Thoracic aorta (tissue), 2 donors: ENCODE measurements at regions not wholly inside any gene's neighbourhood (a gene's known extent, or its start where the extent isn't known, plus 50 kb on each side); places are given as distances from the start of the nearest gene placed in this dataset.

Experiments
- ATAC-seq: fragments of 150-250 bp; one replicate; pipeline ENCODE4 v1.8.0; 2017; ENCODE audit warnings: low read depth; ENCODE audit not compliant: insufficient number of reproducible peaks, low FRiP score
- DNase-seq: peaks from one replicate; pipeline ENCODE4 v3.0.0-alpha.2; 2020; ENCODE audit warnings: low spot score
- H3K27ac ChIP-seq, 2 donors: fragments of 200-600 bp; sonication (generic); 1 replicate in 1 of 2; 2 replicates in 1 of 2; pipeline ENCODE4 v1.5.1; 2016; ENCODE audit warnings: mild to moderate bottlenecking in 2 of 2, moderate library complexity in 2 of 2
- H3K27me3 ChIP-seq: fragments of 200-600 bp; sonication (generic); replicated peaks from 2 replicates; pipeline ENCODE4 v1.6.0; 2016; ENCODE audit warnings: mild to moderate bottlenecking; ENCODE audit not compliant: insufficient read depth
- H3K36me3 ChIP-seq: fragments of 200-600 bp; sonication (generic); one replicate; pipeline ENCODE4 v1.5.1; 2016
- H3K4me1 ChIP-seq, 2 donors: fragments of 200-600 bp; sonication (generic); 1 replicate in 1 of 2; 2 replicates in 1 of 2; pipeline versions ENCODE4 v1.5.1 to v1.6.0; 2016; ENCODE audit warnings: low read depth in 2 of 2, mild to moderate bottlenecking in 1 of 2; ENCODE audit not compliant: control insufficient read depth in 1 of 2
- H3K4me3 ChIP-seq: fragments of 200-600 bp; sonication (generic); 2 replicates; pipeline ENCODE4 v1.5.1; 2016; ENCODE audit warnings: mild to moderate bottlenecking
- H3K9me3 ChIP-seq: fragments of 200-600 bp; sonication (generic); 2 replicates; pipeline ENCODE4 v1.5.1; 2016
- TF ChIP-seq, protein P1 (sequence below): fragments of 200-600 bp; sonication (generic); IDR thresholded peaks from one replicate; pipeline ENCODE4 v1.5.1; 2019; ENCODE audit warnings: antibody characterized with exemption

DNA sequence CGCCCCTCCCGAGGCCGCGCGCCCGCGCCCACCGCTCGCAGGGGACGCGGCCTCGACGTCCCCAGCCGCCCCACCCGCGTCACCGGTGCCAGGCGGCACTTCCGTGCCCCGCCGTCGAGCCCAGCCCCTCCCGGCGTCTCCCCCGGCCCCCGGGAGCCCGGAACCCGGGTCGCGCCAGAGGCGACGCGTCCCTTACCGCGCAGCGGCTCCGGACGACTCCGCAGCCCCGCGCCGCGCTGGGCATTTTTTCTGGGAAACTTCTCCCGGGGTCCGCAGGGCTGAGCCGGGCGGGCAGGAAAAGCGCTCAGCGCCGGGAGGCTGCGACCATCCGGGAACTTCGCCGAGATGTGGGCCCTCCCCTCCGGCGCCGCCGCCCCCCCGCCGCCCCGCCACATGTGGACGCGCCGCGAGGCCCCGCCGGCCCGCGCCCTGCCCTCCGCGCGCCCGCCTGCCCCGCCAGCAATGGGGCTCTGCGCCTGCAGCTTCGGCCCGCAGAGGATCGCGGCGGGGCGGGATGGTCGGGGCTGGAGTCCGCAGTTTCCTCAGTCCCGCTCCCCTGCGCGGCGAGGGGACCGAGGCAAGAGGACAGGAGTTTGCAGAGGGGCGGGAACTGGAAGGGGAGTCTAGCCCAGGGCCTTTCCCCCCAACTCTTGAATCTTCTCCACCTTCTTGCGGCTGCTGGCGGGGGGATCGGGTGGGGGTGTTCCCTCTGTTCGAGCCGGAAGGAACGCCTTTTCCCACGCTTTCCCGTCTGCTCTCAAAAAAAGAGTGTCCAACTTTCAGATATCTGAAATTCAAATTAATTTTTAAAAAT is 81.5 kb downstream of the CHRNA1 start:
- ATAC-seq (peak; percentile 68), DNase-seq (no peak)
- Histone ChIP-seq H3K27ac (peak overlapping the region; percentile 90 to 96), H3K36me3 (no peaks in the 10 kb centered on the region), H3K4me3 (peak overlapping the region; percentile 98), H3K4me1 (peaks cover 18 to 44% of the 10 kb centered on the region in 2 donors), H3K27me3 (no peaks in the 10 kb centered on the region), H3K9me3 (no peaks in the 10 kb centered on the region)
- TF ChIP-seq, protein P1, sequence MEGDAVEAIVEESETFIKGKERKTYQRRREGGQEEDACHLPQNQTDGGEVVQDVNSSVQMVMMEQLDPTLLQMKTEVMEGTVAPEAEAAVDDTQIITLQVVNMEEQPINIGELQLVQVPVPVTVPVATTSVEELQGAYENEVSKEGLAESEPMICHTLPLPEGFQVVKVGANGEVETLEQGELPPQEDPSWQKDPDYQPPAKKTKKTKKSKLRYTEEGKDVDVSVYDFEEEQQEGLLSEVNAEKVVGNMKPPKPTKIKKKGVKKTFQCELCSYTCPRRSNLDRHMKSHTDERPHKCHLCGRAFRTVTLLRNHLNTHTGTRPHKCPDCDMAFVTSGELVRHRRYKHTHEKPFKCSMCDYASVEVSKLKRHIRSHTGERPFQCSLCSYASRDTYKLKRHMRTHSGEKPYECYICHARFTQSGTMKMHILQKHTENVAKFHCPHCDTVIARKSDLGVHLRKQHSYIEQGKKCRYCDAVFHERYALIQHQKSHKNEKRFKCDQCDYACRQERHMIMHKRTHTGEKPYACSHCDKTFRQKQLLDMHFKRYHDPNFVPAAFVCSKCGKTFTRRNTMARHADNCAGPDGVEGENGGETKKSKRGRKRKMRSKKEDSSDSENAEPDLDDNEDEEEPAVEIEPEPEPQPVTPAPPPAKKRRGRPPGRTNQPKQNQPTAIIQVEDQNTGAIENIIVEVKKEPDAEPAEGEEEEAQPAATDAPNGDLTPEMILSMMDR, result no peak

DNA sequence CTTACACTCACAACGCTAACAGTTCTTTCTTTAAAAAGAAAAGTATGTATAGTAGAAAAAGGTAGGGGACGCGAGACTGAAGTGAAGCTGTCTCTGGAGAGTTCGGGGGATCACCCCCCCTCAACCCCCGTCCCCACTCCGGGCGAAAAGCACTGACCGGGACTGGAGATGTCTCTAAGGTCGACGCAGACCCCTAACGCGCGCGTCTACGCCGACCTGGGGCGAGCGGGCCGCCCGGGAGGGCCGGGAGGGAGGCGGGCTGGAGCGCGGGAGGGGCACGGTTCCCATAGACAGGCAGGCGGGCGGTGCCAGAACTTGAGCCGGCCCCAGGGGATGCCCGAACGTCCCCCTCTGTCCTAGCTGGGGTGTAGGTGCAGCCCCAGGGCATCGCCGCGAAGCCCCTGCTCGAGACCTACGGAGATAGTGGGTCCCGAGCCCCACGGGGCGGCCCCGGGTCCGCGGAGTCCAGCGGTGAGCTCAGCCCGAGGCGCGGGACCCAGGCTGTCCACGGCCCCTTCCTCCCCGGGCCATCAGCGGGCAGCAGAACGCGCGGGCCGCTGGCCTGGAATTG is 82.2 kb downstream of the CHRNA1 start:
- Histone ChIP-seq H3K27ac (peak overlapping the region; percentile 90 to 96), H3K4me3 (peak overlapping the region; percentile 98), H3K4me1 (peaks cover 19 to 49% of the 10 kb centered on the region in 2 donors), H3K36me3 (no peaks in the 10 kb centered on the region), H3K27me3 (no peaks in the 10 kb centered on the region), H3K9me3 (no peaks in the 10 kb centered on the region)
- TF ChIP-seq, protein P1, result no peak
- DNase-seq (no peak), ATAC-seq (peak; percentile 26)

DNA sequence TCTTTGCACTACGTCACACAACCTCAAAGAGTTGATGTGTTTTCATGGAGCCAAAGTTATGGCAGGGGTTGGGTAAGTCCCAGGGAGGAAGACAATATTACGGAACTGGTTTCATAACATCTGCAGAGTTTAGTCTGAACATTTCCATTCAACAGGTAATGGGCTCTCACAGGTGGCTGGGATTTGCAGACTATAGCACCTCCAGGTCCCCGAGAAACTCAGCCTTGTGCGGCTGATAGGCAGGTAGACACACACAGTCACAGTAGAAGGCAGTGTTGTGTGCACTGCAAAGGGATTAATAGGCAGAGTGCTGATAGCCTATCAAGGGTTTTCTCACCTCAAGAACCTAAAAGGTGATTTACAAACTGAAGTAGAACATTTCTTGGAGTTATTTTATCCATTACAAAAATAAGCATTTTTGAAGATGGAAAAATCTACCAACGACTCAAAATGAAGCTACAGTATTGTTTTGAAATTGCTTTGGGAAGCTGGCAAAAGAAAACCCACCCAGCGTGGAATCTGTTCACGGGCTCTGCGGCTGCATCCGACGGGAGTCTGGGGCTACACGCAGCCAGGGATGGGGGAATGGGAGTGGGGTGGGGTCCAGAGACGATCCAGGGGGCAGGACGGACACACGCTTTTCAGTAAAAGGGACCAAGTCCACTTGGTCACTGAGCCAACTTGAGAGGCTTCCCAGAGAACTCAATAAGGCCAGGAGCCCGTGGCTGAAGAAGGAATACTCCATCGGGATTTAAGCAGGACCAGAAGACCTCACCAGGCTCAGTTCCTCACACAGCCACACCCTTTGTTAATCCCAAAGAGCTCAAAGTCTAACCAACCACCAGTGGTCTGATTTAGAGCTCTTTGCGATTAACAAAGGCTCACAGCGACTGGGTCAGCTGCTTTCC is 82.9 kb downstream of the CHRNA1 start:
- no peaks in the 10 kb centered on the region for H3K27me3 ChIP-seq
- peak overlapping the region; percentile 90 to 96 for H3K27ac ChIP-seq
- H3K9me3 ChIP-seq, result no peaks in the 10 kb centered on the region
- ATAC-seq (no peak), DNase-seq (no peak)
- peak overlapping the region; percentile 98 for H3K4me3 ChIP-seq
- H3K36me3 ChIP-seq, result no peaks in the 10 kb centered on the region
- TF ChIP-seq, protein P1, result no peak
- peaks cover 19 to 49% of the 10 kb centered on the region in 2 donors for H3K4me1 ChIP-seq

DNA sequence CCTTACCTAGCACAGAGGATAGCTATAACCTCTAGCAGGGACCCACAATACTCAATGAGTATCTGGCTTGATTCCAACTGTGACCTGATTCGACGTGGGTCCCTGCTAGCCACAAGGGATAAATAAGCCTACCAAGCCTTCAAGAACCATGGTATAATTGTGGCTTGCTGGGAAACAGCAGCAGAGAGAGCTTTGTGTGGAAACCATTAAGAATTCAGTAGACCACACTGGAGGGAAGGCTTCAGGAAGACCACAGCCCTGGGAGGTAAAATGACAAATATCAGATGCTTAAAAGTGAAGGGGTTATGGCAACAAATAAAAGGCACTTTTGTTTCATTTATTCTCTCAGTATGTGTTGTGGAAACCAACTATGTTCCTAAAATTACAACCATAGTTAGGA is 82.6 kb upstream of the WIPF1 start:
- Histone ChIP-seq H3K9me3 (no peaks in the 10 kb centered on the region), H3K27me3 (no peaks in the 10 kb centered on the region), H3K4me1 (peaks cover 19 to 51% of the 10 kb centered on the region in 2 donors), H3K36me3 (no peaks in the 10 kb centered on the region), H3K27ac (no peak overlapping the region), H3K4me3 (no peak overlapping the region)
- TF ChIP-seq, protein P1, result no peak
- DNase-seq, result no peak
- no peak for ATAC-seq

DNA sequence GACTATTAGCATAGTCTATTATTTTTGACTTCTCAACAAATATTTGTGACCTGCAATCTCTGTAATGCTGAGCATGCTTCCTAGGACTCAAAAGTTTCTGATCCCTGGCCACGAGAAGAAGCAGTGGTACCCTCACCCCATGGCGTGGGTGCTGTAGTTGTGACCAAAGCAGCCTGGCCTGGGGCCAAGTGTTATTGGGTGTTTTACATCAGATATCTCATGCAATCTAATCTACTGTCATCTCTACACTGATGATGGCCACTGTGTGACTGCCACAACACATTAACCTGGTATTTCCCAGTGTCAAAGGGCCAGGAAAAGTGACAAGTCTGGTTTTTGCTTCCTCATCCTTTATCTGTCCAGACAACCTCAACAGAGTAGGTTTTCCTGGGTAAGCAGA is 80.8 kb upstream of the WIPF1 start:
- Histone ChIP-seq H3K27me3 (no peaks in the 10 kb centered on the region), H3K36me3 (no peaks in the 10 kb centered on the region), H3K4me3 (no peak overlapping the region), H3K4me1 (peaks cover 24 to 64% of the 10 kb centered on the region in 2 donors), H3K27ac (no peak overlapping the region), H3K9me3 (no peaks in the 10 kb centered on the region)
- TF ChIP-seq, protein P1, result no peak
- no peak for ATAC-seq
- DNase-seq, result no peak
